Progenitor cell of endocrine pancreas (in vitro differentiated cells): ENCODE measurements at regions not wholly inside any gene's neighbourhood (a gene's known extent, or its start where the extent isn't known, plus 50 kb on each side); places are given as distances from the start of the nearest gene placed in this dataset.

Source experiments
- DNase-seq: peaks from one replicate; pipeline ENCODE4 v3.0.0; 2021; ENCODE audit warnings: low spot score; ENCODE audit not compliant: unreplicated experiment
- H3K27ac Mint-ChIP-seq: 2 replicates; pipeline ENCODE4 v1.8.0; 2021; ENCODE audit warnings: mild to moderate bottlenecking, moderate library complexity, mixed read lengths
- H3K27me3 Mint-ChIP-seq: 2 replicates; pipeline ENCODE4 v1.8.0; 2021; ENCODE audit warnings: mixed read lengths
- H3K36me3 Mint-ChIP-seq: 2 replicates; pipeline ENCODE4 v1.8.0; 2022; ENCODE audit warnings: mixed read lengths; ENCODE audit not compliant: insufficient read depth
- H3K4me1 Mint-ChIP-seq: 2 replicates; pipeline ENCODE4 v1.8.0; 2021; ENCODE audit warnings: low read depth, mixed read lengths
- H3K4me3 Mint-ChIP-seq: 2 replicates; pipeline ENCODE4 v1.8.0; 2021; ENCODE audit warnings: low read depth, mild to moderate bottlenecking, moderate library complexity, mixed read lengths
- H3K9me3 Mint-ChIP-seq: 2 replicates; pipeline ENCODE4 v1.8.0; 2021; ENCODE audit warnings: low read depth, mixed read lengths
- TF ChIP-seq, protein P1 (sequence below): fragments of 200-600 bp; sonication (generic); IDR thresholded peaks from one replicate; pipeline ENCODE4 v1.5.0; 2021; ENCODE audit warnings: antibody characterized with exemption, mild to moderate bottlenecking; ENCODE audit not compliant: unreplicated experiment

DNA sequence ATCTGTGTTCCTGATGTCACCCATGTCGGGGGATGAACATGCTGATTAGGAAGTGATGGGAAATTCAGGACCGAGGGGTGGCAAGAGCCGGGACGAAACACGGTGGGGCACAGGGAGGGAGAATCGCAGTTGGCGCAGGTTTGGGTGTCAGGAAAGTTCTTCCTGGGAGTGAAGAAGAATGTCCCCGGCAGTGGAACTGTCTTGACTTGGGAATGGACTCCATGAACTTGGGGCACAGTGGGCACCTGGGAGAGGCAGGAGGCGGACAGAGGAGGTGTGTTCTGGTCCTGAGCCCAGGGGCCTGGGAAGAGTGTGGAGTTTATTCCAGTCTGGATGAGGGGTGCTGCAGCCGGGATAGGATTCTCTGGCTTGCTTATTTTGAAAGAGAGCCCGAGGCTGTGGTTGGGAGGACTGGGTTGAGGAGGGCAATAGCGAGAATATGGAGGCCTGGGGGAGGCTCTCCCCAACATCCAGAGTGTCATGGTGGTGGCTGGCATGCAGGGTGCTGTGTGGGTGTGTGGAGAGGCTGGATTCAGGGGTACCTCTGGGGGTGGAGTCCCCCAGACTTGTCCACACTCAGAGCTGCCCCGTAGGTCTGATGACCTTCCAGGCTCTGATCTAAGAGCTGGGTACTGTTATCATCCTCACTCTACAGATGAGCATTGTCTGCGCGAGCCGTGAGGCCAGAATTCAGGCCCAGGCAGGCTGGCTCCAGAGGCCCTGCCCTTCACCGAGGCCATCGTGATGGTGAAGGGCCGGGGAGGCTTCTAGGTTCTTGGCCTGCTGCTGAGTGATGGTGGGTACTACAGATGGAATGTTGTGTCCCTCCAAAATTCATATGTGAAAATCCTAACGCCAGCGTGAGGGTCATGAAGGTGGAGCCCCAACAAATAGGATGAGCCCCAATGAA, 274.5 kb upstream of the C1orf174 start:
- H3K27me3 Mint-ChIP-seq = peaks cover 58% of the 10 kb centered on the region
- H3K4me1 Mint-ChIP-seq = peaks cover 5% of the 10 kb centered on the region
- no peak overlapping the region for H3K27ac Mint-ChIP-seq
- no peaks in the 10 kb centered on the region for H3K9me3 Mint-ChIP-seq
- DNase-seq = no peak
- H3K4me3 Mint-ChIP-seq = no peak overlapping the region
- TF ChIP-seq, protein P1, sequence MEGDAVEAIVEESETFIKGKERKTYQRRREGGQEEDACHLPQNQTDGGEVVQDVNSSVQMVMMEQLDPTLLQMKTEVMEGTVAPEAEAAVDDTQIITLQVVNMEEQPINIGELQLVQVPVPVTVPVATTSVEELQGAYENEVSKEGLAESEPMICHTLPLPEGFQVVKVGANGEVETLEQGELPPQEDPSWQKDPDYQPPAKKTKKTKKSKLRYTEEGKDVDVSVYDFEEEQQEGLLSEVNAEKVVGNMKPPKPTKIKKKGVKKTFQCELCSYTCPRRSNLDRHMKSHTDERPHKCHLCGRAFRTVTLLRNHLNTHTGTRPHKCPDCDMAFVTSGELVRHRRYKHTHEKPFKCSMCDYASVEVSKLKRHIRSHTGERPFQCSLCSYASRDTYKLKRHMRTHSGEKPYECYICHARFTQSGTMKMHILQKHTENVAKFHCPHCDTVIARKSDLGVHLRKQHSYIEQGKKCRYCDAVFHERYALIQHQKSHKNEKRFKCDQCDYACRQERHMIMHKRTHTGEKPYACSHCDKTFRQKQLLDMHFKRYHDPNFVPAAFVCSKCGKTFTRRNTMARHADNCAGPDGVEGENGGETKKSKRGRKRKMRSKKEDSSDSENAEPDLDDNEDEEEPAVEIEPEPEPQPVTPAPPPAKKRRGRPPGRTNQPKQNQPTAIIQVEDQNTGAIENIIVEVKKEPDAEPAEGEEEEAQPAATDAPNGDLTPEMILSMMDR = no peak
- H3K36me3 Mint-ChIP-seq = no peaks in the 10 kb centered on the region

DNA sequence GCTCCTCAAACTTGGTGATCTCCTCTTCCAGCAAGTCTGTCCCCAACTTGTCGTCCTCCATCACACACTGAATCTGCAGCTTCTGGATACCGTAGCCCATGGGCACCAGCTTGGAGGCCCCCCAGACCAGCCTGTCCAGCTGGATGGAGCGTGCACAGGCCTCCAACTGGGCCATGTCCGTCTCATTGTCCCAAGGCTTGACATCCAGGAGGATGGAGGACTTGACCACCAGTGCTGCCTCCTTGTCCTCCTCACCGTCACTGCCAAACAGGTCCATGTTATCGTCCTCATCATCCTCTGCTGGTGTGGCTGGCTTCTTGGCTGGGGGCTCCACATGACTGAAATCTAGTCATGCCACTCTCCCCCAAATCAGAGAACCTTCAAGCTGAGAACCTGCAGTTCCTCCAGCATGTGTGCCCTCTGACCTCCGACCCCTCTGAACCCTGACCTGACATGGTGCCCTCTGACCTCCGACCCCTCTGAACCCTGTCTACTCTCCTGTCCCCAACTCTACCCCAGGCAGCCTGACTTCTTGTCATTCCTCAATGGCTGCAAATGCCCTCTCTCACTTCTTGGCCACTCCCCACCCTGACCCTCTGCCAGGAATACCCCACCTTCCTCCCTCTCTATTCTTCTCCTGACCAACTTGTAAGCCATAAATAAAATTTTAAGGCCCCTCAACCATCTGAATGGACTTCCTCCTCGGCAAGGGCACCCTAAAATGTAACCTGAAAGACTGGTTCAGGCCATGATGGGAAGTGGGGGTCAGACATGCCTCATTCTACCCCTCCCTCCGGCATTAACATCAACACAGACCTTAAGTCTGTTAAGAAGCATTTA, 275.7 kb upstream of the C1orf174 start:
- Mint-ChIP-seq H3K4me1 (peaks cover 5% of the 10 kb centered on the region), H3K27me3 (peaks cover 50% of the 10 kb centered on the region), H3K9me3 (no peaks in the 10 kb centered on the region), H3K4me3 (no peak overlapping the region), H3K36me3 (no peaks in the 10 kb centered on the region), H3K27ac (no peak overlapping the region)
- TF ChIP-seq, protein P1 = no peak
- DNase-seq = no peak

DNA sequence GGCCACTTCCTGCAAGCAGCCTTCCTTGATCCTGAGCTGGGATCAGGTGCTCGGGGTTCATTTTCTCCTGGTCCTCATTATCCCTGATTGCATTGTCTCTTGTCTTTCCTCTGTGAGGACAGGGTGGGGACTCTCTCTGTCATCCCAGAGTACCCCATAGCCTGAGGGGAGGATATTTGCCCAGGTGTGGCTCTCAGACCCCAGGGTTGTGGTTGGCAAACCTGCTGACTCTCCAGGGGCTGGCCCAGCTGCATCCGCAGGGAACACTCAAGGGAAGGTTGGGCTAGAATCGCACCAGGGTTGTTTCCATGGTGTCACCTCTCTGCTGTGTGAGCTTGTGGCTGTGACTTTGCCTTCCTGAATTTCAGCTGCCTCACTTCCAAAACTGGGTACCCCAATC, 276.8 kb upstream of the C1orf174 start:
- peaks cover 5% of the 10 kb centered on the region for H3K4me1 Mint-ChIP-seq
- TF ChIP-seq, protein P1 = no peak
- H3K27me3 Mint-ChIP-seq = peaks cover 39% of the 10 kb centered on the region
- H3K36me3 Mint-ChIP-seq = no peaks in the 10 kb centered on the region
- no peak overlapping the region for H3K4me3 Mint-ChIP-seq
- no peaks in the 10 kb centered on the region for H3K9me3 Mint-ChIP-seq
- H3K27ac Mint-ChIP-seq = no peak overlapping the region
- DNase-seq = no peak

DNA sequence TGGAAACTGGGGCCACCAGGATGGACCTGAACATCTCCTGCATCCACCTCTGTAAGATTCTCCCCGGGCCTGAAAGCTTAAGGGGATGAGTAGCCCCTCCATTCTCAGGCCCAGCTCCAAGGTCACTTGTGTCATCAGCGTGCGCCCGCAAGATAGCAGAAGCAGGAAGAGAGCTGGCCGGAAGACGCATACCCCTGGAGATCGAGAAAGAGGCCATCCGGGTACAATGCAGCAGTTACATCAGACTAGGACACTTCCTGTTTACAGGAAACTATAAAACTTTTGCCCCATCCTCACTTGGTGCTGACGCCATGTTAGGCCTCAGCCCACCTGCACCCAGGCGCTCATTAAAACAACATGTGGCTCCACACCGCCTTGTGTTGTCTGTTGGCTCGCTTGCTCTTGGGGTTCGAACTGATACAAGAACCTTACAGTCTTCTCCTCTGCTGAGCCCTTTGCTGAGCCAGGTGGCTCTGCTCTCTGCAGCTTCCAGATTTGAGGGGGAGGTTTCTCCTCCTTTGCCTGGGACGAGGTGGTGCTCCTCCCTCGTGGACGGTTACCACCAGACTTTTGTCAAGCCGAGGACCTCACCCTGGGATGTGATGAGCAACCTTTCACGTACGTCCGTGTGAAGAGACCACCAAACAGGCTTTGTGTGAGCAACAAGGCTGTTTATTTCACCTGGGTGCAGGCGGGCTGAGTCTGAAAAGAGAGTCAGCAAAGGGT, 277.5 kb upstream of the C1orf174 start:
- H3K27ac Mint-ChIP-seq = no peak overlapping the region
- H3K27me3 Mint-ChIP-seq = peaks cover 32% of the 10 kb centered on the region
- TF ChIP-seq, protein P1 = no peak
- H3K36me3 Mint-ChIP-seq = no peaks in the 10 kb centered on the region
- no peak for DNase-seq
- no peaks in the 10 kb centered on the region for H3K9me3 Mint-ChIP-seq
- H3K4me3 Mint-ChIP-seq = no peak overlapping the region
- H3K4me1 Mint-ChIP-seq = peaks cover 5% of the 10 kb centered on the region
